ENCODE measurements at regions not wholly inside any gene's neighbourhood (a gene's known extent, or its start where the extent isn't known, plus 50 kb on each side); places are given as distances from the start of the nearest gene placed in this dataset.

DNA sequence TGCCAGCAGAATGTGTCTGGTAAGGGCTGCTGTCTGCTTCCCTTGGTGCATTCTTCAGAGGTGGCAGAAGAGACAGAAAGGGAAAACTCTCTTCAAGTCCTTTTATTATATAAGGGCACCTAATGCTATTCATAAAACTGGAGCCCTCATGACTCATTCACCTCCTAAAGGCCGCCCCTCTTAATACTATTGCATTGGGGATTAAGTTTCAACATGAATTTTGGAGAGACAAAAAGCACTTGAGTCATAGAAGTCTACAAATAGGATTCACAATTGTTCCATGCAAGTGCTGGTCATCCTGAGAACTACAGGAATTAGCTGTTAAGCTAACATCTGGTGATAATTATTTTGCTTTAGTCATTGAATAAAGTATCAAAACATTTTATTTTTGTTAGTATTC, 349.5 kb downstream of the HS3ST1 start:
- peaks cover 55% of the 10 kb centered on the region for H3K36me3 Mint-ChIP-seq
- CTCF ChIA-PET: no interaction called here
- peaks cover 2% of the 10 kb centered on the region; the same call in 1 of the 2 replicates for H3K27me3 Mint-ChIP-seq (ENCODE audit: low read depth)
- peaks cover 2% of the 10 kb centered on the region for H3K4me1 Mint-ChIP-seq
- peaks cover 53% of the 10 kb centered on the region for H3K9me3 Mint-ChIP-seq
- POLR2A ChIA-PET: no interaction called here
- no peak overlapping the region for H3K4me3 Mint-ChIP-seq
- no peak for ATAC-seq
- H3K27ac Mint-ChIP-seq: no peak overlapping the region
- DNase-seq (ENCODE audit: low spot score): no peak
- TF ChIP-seq, protein P1, sequence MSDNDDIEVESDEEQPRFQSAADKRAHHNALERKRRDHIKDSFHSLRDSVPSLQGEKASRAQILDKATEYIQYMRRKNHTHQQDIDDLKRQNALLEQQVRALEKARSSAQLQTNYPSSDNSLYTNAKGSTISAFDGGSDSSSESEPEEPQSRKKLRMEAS (CRISPR knock-in tag; IDR thresholded peaks at IDR 0.05): no peak
- TF ChIP-seq, protein P2, sequence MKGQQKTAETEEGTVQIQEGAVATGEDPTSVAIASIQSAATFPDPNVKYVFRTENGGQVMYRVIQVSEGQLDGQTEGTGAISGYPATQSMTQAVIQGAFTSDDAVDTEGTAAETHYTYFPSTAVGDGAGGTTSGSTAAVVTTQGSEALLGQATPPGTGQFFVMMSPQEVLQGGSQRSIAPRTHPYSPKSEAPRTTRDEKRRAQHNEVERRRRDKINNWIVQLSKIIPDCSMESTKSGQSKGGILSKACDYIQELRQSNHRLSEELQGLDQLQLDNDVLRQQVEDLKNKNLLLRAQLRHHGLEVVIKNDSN (CRISPR knock-in tag; IDR thresholded peaks at IDR 0.05): no peak
- TF ChIP-seq, protein P3, sequence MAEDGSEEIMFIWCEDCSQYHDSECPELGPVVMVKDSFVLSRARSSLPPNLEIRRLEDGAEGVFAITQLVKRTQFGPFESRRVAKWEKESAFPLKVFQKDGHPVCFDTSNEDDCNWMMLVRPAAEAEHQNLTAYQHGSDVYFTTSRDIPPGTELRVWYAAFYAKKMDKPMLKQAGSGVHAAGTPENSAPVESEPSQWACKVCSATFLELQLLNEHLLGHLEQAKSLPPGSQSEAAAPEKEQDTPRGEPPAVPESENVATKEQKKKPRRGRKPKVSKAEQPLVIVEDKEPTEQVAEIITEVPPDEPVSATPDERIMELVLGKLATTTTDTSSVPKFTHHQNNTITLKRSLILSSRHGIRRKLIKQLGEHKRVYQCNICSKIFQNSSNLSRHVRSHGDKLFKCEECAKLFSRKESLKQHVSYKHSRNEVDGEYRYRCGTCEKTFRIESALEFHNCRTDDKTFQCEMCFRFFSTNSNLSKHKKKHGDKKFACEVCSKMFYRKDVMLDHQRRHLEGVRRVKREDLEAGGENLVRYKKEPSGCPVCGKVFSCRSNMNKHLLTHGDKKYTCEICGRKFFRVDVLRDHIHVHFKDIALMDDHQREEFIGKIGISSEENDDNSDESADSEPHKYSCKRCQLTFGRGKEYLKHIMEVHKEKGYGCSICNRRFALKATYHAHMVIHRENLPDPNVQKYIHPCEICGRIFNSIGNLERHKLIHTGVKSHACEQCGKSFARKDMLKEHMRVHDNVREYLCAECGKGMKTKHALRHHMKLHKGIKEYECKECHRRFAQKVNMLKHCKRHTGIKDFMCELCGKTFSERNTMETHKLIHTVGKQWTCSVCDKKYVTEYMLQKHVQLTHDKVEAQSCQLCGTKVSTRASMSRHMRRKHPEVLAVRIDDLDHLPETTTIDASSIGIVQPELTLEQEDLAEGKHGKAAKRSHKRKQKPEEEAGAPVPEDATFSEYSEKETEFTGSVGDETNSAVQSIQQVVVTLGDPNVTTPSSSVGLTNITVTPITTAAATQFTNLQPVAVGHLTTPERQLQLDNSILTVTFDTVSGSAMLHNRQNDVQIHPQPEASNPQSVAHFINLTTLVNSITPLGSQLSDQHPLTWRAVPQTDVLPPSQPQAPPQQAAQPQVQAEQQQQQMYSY (CRISPR knock-in tag; IDR thresholded peaks at IDR 0.05): no peak
- TF ChIP-seq, protein P4, sequence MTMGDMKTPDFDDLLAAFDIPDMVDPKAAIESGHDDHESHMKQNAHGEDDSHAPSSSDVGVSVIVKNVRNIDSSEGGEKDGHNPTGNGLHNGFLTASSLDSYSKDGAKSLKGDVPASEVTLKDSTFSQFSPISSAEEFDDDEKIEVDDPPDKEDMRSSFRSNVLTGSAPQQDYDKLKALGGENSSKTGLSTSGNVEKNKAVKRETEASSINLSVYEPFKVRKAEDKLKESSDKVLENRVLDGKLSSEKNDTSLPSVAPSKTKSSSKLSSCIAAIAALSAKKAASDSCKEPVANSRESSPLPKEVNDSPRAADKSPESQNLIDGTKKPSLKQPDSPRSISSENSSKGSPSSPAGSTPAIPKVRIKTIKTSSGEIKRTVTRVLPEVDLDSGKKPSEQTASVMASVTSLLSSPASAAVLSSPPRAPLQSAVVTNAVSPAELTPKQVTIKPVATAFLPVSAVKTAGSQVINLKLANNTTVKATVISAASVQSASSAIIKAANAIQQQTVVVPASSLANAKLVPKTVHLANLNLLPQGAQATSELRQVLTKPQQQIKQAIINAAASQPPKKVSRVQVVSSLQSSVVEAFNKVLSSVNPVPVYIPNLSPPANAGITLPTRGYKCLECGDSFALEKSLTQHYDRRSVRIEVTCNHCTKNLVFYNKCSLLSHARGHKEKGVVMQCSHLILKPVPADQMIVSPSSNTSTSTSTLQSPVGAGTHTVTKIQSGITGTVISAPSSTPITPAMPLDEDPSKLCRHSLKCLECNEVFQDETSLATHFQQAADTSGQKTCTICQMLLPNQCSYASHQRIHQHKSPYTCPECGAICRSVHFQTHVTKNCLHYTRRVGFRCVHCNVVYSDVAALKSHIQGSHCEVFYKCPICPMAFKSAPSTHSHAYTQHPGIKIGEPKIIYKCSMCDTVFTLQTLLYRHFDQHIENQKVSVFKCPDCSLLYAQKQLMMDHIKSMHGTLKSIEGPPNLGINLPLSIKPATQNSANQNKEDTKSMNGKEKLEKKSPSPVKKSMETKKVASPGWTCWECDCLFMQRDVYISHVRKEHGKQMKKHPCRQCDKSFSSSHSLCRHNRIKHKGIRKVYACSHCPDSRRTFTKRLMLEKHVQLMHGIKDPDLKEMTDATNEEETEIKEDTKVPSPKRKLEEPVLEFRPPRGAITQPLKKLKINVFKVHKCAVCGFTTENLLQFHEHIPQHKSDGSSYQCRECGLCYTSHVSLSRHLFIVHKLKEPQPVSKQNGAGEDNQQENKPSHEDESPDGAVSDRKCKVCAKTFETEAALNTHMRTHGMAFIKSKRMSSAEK (CRISPR knock-in tag; IDR thresholded peaks at IDR 0.05; ENCODE audit: borderline replicate concordance): no peak
- TF ChIP-seq ZNF423 (CRISPR knock-in tag; IDR thresholded peaks at IDR 0.05) (no peak), CREM (CRISPR knock-in tag; IDR thresholded peaks at IDR 0.05) (no peak), RORB (CRISPR knock-in tag; IDR thresholded peaks at IDR 0.05) (no peak)

DNA sequence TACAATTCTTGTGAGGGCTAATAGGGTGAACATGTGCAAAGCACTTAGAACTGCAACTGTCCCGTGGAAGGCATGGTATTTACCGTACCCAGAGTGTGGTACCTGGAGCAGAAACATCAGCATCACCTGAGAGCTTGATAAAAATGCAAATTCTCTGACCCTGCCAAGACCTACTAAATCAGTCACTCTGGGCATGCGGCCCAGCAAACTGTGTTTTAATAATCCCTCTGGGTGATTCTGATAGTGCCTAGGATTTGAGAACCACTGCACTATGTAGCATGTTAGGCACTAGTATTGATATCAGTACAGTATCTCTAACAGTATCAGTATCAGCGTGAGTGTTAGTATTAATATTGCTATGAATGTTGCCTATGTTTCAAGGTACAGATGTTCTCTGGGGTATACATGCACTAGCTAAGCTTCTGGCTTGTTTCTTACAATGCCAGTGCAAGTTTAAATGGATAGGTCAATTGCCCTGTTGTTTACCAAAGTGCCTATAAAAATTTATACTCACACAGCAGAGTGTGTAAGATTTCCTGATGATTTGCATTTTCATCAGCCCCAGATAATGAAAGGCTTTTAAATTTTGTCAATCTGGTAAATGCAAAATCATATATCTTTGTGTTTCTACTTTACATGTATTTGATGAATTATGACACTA, 354.0 kb downstream of the HS3ST1 start:
- no peak overlapping the region for H3K4me3 Mint-ChIP-seq
- H3K27me3 Mint-ChIP-seq (ENCODE audit: low read depth): peaks cover 4% of the 10 kb centered on the region; the same call in 1 of the 2 replicates
- ChIA-PET CTCF (no interaction called here), POLR2A (no interaction called here)
- H3K4me1 Mint-ChIP-seq: peaks cover 18% of the 10 kb centered on the region
- TF ChIP-seq SMAD3 (CRISPR knock-in tag; IDR thresholded peaks at IDR 0.05; ENCODE audit: borderline replicate concordance) (no peak), NR3C1 (CRISPR knock-in tag; conservative IDR thresholded peaks at IDR 0.05; ENCODE audit: low read depth) (no peak), TP53 (CRISPR knock-in tag; IDR thresholded peaks at IDR 0.05) (no peak)
- TF ChIP-seq, protein P5, sequence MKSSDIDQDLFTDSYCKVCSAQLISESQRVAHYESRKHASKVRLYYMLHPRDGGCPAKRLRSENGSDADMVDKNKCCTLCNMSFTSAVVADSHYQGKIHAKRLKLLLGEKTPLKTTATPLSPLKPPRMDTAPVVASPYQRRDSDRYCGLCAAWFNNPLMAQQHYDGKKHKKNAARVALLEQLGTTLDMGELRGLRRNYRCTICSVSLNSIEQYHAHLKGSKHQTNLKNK (CRISPR knock-in tag; IDR thresholded peaks at IDR 0.05): no peak
- TF ChIP-seq, protein P6, sequence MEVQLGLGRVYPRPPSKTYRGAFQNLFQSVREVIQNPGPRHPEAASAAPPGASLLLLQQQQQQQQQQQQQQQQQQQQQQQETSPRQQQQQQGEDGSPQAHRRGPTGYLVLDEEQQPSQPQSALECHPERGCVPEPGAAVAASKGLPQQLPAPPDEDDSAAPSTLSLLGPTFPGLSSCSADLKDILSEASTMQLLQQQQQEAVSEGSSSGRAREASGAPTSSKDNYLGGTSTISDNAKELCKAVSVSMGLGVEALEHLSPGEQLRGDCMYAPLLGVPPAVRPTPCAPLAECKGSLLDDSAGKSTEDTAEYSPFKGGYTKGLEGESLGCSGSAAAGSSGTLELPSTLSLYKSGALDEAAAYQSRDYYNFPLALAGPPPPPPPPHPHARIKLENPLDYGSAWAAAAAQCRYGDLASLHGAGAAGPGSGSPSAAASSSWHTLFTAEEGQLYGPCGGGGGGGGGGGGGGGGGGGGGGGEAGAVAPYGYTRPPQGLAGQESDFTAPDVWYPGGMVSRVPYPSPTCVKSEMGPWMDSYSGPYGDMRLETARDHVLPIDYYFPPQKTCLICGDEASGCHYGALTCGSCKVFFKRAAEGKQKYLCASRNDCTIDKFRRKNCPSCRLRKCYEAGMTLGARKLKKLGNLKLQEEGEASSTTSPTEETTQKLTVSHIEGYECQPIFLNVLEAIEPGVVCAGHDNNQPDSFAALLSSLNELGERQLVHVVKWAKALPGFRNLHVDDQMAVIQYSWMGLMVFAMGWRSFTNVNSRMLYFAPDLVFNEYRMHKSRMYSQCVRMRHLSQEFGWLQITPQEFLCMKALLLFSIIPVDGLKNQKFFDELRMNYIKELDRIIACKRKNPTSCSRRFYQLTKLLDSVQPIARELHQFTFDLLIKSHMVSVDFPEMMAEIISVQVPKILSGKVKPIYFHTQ (CRISPR knock-in tag; IDR thresholded peaks at IDR 0.05): no peak
- TF ChIP-seq, protein P7, sequence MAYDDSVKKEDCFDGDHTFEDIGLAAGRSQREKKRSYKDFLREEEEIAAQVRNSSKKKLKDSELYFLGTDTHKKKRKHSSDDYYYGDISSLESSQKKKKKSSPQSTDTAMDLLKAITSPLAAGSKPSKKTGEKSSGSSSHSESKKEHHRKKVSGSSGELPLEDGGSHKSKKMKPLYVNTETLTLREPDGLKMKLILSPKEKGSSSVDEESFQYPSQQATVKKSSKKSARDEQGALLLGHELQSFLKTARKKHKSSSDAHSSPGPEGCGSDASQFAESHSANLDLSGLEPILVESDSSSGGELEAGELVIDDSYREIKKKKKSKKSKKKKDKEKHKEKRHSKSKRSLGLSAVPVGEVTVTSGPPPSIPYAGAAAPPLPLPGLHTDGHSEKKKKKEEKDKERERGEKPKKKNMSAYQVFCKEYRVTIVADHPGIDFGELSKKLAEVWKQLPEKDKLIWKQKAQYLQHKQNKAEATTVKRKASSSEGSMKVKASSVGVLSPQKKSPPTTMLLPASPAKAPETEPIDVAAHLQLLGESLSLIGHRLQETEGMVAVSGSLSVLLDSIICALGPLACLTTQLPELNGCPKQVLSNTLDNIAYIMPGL (CRISPR knock-in tag; IDR thresholded peaks at IDR 0.05): no peak
- DNase-seq (ENCODE audit: low spot score): no peak
- no peak for ATAC-seq
- peaks cover 59% of the 10 kb centered on the region for H3K9me3 Mint-ChIP-seq
- H3K36me3 Mint-ChIP-seq: peaks cover 44% of the 10 kb centered on the region
- no peak overlapping the region for H3K27ac Mint-ChIP-seq
